Fibroblast of pulmonary artery (primary cell): ENCODE measurements at regions not wholly inside any gene's neighbourhood (a gene's known extent, or its start where the extent isn't known, plus 50 kb on each side); places are given as distances from the start of the nearest gene placed in this dataset.
A peak's percentile ranks its signal among the peaks of the same experiment; 100 is the strongest.

ENCODE experiments used
- DNase-seq: peaks from one replicate; pipeline ENCODE4 v3.0.0-alpha.2; 2010; ENCODE audit warnings: low read depth
- H3K4me3 ChIP-seq: replicated peaks from 2 replicates; pipeline ENCODE4 v1.5.1; 2011; ENCODE audit warnings: low read depth, mild to moderate bottlenecking, control low read depth, low read length, moderate library complexity
- TF ChIP-seq, protein P1 (sequence below): IDR thresholded peaks from 2 replicates; pipeline ENCODE4 v1.5.1; 2011; ENCODE audit warnings: mild to moderate bottlenecking, control low read depth, low read length, inconsistent platforms; ENCODE audit errors: missing control alignments

DNA sequence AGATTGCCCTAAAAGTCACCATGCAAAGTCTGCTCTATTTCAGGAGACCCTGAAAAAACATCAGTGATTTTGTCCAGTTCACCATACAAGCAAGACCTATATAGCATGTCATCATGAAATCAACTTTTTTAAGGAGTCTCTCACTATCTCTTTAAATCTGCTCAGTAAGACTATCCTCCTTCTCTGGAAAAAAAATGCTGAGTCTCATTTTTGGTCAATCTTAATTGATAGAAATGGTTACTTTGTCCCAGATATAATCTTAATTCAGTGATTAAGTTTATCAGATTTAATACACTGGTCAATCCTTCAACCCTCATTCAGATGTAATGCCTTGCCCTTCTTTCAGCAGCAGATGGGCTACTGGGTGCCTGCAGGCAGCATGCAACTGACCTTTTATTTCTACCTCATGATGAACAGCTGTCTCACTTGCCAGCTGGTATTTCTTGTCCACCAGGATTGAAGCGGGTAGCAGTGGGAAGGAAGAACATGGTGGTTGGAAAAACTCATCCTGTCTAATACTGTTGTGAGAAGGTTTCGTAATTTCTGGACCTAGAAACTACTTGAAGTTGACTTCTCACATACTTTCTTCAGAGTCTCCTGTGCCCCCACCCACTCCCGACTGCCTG lies 375.3 kb downstream of the DNAH5 start:
- H3K4me3 ChIP-seq, result no peak overlapping the region
- DNase-seq, result no peak
- TF ChIP-seq, protein P1, sequence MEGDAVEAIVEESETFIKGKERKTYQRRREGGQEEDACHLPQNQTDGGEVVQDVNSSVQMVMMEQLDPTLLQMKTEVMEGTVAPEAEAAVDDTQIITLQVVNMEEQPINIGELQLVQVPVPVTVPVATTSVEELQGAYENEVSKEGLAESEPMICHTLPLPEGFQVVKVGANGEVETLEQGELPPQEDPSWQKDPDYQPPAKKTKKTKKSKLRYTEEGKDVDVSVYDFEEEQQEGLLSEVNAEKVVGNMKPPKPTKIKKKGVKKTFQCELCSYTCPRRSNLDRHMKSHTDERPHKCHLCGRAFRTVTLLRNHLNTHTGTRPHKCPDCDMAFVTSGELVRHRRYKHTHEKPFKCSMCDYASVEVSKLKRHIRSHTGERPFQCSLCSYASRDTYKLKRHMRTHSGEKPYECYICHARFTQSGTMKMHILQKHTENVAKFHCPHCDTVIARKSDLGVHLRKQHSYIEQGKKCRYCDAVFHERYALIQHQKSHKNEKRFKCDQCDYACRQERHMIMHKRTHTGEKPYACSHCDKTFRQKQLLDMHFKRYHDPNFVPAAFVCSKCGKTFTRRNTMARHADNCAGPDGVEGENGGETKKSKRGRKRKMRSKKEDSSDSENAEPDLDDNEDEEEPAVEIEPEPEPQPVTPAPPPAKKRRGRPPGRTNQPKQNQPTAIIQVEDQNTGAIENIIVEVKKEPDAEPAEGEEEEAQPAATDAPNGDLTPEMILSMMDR, result no peak

DNA sequence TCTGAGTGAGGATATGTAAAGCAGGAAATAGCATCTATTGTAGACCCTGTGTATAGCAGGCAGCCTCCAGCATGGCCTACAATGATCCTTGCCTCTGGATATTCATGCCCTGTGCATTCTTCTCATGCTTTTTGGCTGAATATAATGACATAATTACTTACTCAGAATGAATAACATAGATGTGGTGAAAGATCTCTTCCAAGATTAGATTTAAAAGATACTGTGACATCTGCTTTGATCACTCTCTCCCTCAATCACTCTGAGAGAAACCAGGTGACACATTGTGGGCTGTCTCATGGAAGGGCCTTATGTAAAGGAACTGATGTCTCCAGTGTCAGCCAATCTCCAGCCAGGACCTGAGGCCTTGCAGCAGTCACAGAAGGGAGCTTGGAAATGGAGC lies 376.7 kb downstream of the DNAH5 start:
- DNase-seq, result no peak
- H3K4me3 ChIP-seq, result no peak overlapping the region
- TF ChIP-seq, protein P1, result no peak

DNA sequence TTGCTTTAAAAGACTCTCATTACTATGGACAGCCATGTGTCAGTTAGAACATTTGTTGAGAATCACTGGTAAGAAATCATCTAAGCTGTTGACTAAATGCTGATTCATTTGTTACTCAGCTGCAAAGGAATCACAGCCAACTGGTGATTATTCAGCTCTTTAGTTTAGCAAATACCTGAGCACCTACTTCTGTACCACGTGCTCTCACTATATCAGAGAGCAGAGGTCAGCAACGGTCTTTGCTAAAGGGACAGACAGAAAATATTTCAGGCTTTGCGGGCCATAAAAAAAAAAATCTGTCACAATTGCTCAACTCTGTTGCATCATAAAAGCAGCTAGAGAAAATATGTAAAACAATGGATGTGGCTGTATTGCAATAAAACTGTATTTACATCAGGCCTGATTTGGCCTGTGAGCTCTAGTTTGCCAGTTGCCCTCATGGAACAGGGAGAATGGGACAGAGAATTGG lies 377.6 kb downstream of the DNAH5 start:
- H3K4me3 ChIP-seq, result no peak overlapping the region
- peak; percentile 9 for DNase-seq
- TF ChIP-seq, protein P1, result no peak

DNA sequence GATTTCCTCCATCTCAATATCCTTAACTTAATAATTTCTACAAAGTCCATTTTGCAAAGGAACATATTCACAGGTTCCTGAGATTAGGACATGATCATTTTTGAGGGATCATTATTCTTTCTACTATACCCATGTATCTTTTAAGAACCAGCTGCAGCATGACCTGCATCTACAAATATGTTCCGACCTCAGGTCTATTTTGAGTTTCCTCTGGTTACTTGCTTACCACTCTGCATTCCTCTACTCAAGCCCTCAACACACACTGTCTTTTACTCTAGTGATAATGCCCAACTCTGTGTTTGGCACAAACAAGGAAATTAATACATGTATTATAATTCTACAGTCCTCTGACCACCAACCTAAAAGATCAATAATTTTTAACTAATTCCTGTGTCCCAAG lies 386.1 kb downstream of the DNAH5 start:
- TF ChIP-seq, protein P1, result no peak

DNA sequence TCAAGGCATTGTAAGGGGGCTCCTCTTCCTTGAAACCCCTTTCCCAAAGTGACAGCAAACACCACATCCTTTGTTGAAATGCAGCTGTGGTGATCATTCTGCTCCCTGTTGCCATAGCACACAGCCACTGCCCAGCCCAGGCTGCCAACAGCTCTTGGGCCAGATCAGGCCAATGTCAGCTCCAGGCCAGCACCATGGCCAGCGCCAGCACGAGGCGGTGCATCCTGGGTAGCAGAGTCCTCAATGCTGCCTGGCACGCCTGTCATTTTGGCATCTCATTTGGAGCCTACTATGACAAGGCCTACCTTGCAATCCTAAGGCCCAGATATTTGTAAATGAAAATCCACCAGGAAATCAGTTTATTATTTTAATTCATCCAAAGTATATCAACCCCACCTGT lies 390.6 kb downstream of the DNAH5 start:
- TF ChIP-seq, protein P1, result no peak
- DNase-seq, result no peak
- H3K4me3 ChIP-seq, result no peak overlapping the region

More for the DNA sequence above, 386.1 kb downstream of the DNAH5 start:
- H3K4me3 ChIP-seq, result no peak overlapping the region
- no peak for DNase-seq

DNA sequence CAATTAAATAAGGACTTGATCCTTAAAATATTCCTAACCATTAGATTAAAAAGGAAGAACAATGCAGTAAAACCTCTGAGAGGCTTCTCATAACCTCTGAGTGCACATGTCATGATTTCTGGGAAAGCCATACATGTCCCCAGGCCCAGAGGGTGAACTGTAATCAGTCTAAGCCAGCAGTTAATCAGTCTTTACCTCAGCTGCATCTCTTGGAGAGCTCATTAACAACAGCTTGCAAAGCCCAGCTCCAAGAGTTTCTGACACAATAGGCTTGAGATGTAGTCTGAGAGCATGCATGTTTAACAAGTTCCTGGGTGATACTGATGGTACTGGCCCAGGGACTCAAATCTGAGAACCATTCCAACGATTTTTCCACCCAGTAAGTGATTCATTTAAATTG lies 392.1 kb downstream of the DNAH5 start:
- no peak for DNase-seq
- TF ChIP-seq, protein P1, result no peak
- H3K4me3 ChIP-seq, result no peak overlapping the region

DNA sequence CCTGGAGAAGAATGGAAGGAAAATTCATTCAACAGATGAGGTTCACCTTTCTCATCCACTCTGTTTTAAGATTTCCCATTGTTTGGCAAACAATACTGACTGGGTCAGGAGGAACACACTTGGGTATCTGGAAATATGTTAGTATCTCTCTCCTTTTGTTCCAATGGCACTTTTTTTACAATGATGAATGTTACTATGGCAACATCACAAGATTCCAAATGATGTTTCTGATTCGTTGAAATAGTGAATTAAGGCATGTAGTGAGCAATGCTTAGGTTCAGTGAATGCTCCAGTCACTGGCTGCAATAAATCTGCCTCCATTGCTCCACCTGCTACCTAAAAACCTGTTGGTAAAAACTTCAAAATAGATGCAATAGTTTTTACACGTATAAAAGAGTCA lies 392.8 kb downstream of the DNAH5 start:
- H3K4me3 ChIP-seq, result no peak overlapping the region
- TF ChIP-seq, protein P1, result no peak
- no peak for DNase-seq
